Muscle layer of duodenum (tissue), 2 donors: ENCODE measurements at regions not wholly inside any gene's neighbourhood (a gene's known extent, or its start where the extent isn't known, plus 50 kb on each side); places are given as distances from the start of the nearest gene placed in this dataset.

ENCODE experiments used
- H3K27ac ChIP-seq: one replicate; pipeline ENCODE4 v1.7.0; 2013; ENCODE audit warnings: mild to moderate bottlenecking, low read length
- H3K27me3 ChIP-seq: one replicate; pipeline ENCODE4 v1.7.0; 2013; ENCODE audit warnings: low read depth, mild to moderate bottlenecking, control low read depth, low read length
- H3K36me3 ChIP-seq, 2 donors: one replicate each; pipeline ENCODE4 v1.7.0; 2013; ENCODE audit warnings: low read length in 2 of 2, control low read depth in 1 of 2, mild to moderate bottlenecking in 1 of 2; ENCODE audit not compliant: insufficient read depth in 2 of 2, control insufficient read depth in 1 of 2
- H3K4me1 ChIP-seq, 2 donors: one replicate each; pipeline ENCODE4 v1.7.0; 2013; ENCODE audit warnings: low read length in 2 of 2, mild to moderate bottlenecking in 2 of 2, control low read depth in 1 of 2, moderate library complexity in 1 of 2; ENCODE audit not compliant: insufficient read depth in 2 of 2, control insufficient read depth in 1 of 2
- H3K4me3 ChIP-seq, 2 donors: one replicate each; pipeline ENCODE4 v1.7.0; 2013; ENCODE audit warnings: low read length in 2 of 2, low read depth in 1 of 2, mild to moderate bottlenecking in 1 of 2
- H3K9me3 ChIP-seq, 2 donors: one replicate each; pipeline ENCODE4 v1.7.0; 2013; ENCODE audit warnings: low read length in 2 of 2, control low read depth in 1 of 2, mild to moderate bottlenecking in 1 of 2; ENCODE audit not compliant: control insufficient read depth in 1 of 2
- donor health status: healthy.

GRCh38 chr6:19632230-19632629 lies 204.9 kb upstream of the ID4 start:
- H3K36me3 ChIP-seq = no peaks in the 10 kb centered on the region
- H3K27ac ChIP-seq = no peak overlapping the region
- H3K4me3 ChIP-seq = no peak overlapping the region
- H3K27me3 ChIP-seq = no peaks in the 10 kb centered on the region
- H3K9me3 ChIP-seq = no peaks in the 10 kb centered on the region
- no peaks in the 10 kb centered on the region for H3K4me1 ChIP-seq

- H3K9me3 ChIP-seq = no peaks in the 10 kb centered on the region
- no peak overlapping the region for H3K4me3 ChIP-seq
- H3K27me3 ChIP-seq = no peaks in the 10 kb centered on the region
- no peaks in the 10 kb centered on the region for H3K4me1 ChIP-seq
- no peaks in the 10 kb centered on the region for H3K36me3 ChIP-seq
- no peak overlapping the region for H3K27ac ChIP-seq
Measured at GRCh38 chr6:19632786-19633185, 204.4 kb upstream of the ID4 start.

- no peak overlapping the region for H3K27ac ChIP-seq
- no peaks in the 10 kb centered on the region for H3K27me3 ChIP-seq
- H3K4me3 ChIP-seq = no peak overlapping the region
- H3K9me3 ChIP-seq = no peaks in the 10 kb centered on the region
- no peaks in the 10 kb centered on the region for H3K4me1 ChIP-seq
- no peaks in the 10 kb centered on the region for H3K36me3 ChIP-seq
Measured at GRCh38 chr6:19635728-19636127, 201.4 kb upstream of the ID4 start.

- Histone ChIP-seq H3K4me3 (no peak overlapping the region), H3K27me3 (no peaks in the 10 kb centered on the region), H3K9me3 (no peaks in the 10 kb centered on the region), H3K4me1 (no peaks in the 10 kb centered on the region), H3K27ac (no peak overlapping the region), H3K36me3 (no peaks in the 10 kb centered on the region)
Measured at GRCh38 chr6:19637010-19637409, 200.2 kb upstream of the ID4 start.

GRCh38 chr6:19638931-19639330 lies 198.2 kb upstream of the ID4 start:
- H3K4me3 ChIP-seq = no peak overlapping the region
- H3K27me3 ChIP-seq = no peaks in the 10 kb centered on the region
- no peak overlapping the region for H3K27ac ChIP-seq
- no peaks in the 10 kb centered on the region for H3K4me1 ChIP-seq
- H3K36me3 ChIP-seq = no peaks in the 10 kb centered on the region
- H3K9me3 ChIP-seq = no peaks in the 10 kb centered on the region

- H3K9me3 ChIP-seq = no peaks in the 10 kb centered on the region
- H3K4me1 ChIP-seq = no peaks in the 10 kb centered on the region
- H3K27me3 ChIP-seq = no peaks in the 10 kb centered on the region
- H3K4me3 ChIP-seq = no peak overlapping the region
- H3K27ac ChIP-seq = no peak overlapping the region
- no peaks in the 10 kb centered on the region for H3K36me3 ChIP-seq
Measured at GRCh38 chr6:19643287-19643686, 193.9 kb upstream of the ID4 start.

GRCh38 chr6:19643713-19644112 lies 193.5 kb upstream of the ID4 start:
- Histone ChIP-seq H3K4me1 (no peaks in the 10 kb centered on the region), H3K27me3 (no peaks in the 10 kb centered on the region), H3K9me3 (no peaks in the 10 kb centered on the region), H3K27ac (no peak overlapping the region), H3K36me3 (no peaks in the 10 kb centered on the region), H3K4me3 (no peak overlapping the region)

GRCh38 chr6:19655744-19656143 lies 181.4 kb upstream of the ID4 start:
- no peaks in the 10 kb centered on the region for H3K4me1 ChIP-seq
- H3K27me3 ChIP-seq = no peaks in the 10 kb centered on the region
- H3K36me3 ChIP-seq = no peaks in the 10 kb centered on the region
- no peak overlapping the region for H3K4me3 ChIP-seq
- H3K27ac ChIP-seq = no peak overlapping the region
- H3K9me3 ChIP-seq = no peaks in the 10 kb centered on the region

GRCh38 chr6:19660123-19660910 lies 176.9 kb upstream of the ID4 start:
- Histone ChIP-seq H3K36me3 (no peaks in the 10 kb centered on the region), H3K27ac (no peak overlapping the region), H3K4me1 (no peaks in the 10 kb centered on the region), H3K9me3 (no peaks in the 10 kb centered on the region), H3K4me3 (no peak overlapping the region), H3K27me3 (no peaks in the 10 kb centered on the region)

- no peak overlapping the region for H3K27ac ChIP-seq
- H3K36me3 ChIP-seq = no peaks in the 10 kb centered on the region
- H3K4me1 ChIP-seq = no peaks in the 10 kb centered on the region
- no peaks in the 10 kb centered on the region for H3K27me3 ChIP-seq
- no peaks in the 10 kb centered on the region for H3K9me3 ChIP-seq
- H3K4me3 ChIP-seq = no peak overlapping the region
Measured at GRCh38 chr6:19662911-19663310, 174.3 kb upstream of the ID4 start.

- H3K9me3 ChIP-seq = no peaks in the 10 kb centered on the region
- no peaks in the 10 kb centered on the region for H3K27me3 ChIP-seq
- no peaks in the 10 kb centered on the region for H3K36me3 ChIP-seq
- no peak overlapping the region for H3K27ac ChIP-seq
- no peak overlapping the region for H3K4me3 ChIP-seq
- no peaks in the 10 kb centered on the region for H3K4me1 ChIP-seq
Measured at GRCh38 chr6:19663479-19663878, 173.7 kb upstream of the ID4 start.

GRCh38 chr6:19664050-19664449 lies 173.1 kb upstream of the ID4 start:
- Histone ChIP-seq H3K27ac (no peak overlapping the region), H3K4me3 (no peak overlapping the region), H3K4me1 (peaks cover 2 to 5% of the 10 kb centered on the region in 2 donors), H3K36me3 (no peaks in the 10 kb centered on the region), H3K27me3 (no peaks in the 10 kb centered on the region), H3K9me3 (no peaks in the 10 kb centered on the region)
